ENCODE measurements at regions not wholly inside any gene's neighbourhood (a gene's known extent, or its start where the extent isn't known, plus 50 kb on each side); places are given as distances from the start of the nearest gene placed in this dataset.

- Histone ChIP-seq H2AFZ (ENCODE audit: low read depth, low read length, poor library complexity, severe bottlenecking) (no peak overlapping the region), H3K9ac (ENCODE audit: low read length) (no peak overlapping the region), H3K4me3 (replicated peaks in 1 of 2; ENCODE audit: low read depth in 1 of 2, low read length in 2 of 2) (no peak overlapping the region), H3K9me3 (ENCODE audit: control insufficient read depth in 1 of 2, insufficient read depth in 1 of 2, low read depth in 1 of 2, low read length in 2 of 2) (no peaks in the 10 kb centered on the region), H3K4me1 (ENCODE audit: control insufficient read depth in 1 of 2, insufficient read depth in 2 of 2, low read length in 2 of 2) (no peaks in the 10 kb centered on the region), H3K79me2 (ENCODE audit: insufficient read depth, low read length) (no peaks in the 10 kb centered on the region), H3K27me3 (ENCODE audit: insufficient read depth, low read length) (no peaks in the 10 kb centered on the region), H3K27ac (ENCODE audit: low read depth, low read length) (no peak overlapping the region), H3K36me3 (ENCODE audit: control insufficient read depth in 1 of 2, insufficient read depth in 2 of 2, low read length in 2 of 2) (no peaks in the 10 kb centered on the region), H4K20me1 (ENCODE audit: insufficient read depth) (no peaks in the 10 kb centered on the region), H3K9me2 (ENCODE audit: insufficient read depth) (no peaks in the 10 kb centered on the region), H3K4me2 (ENCODE audit: low read length) (no peak overlapping the region)
- CTCF ChIA-PET: no interaction called here
- no peak for TF ChIP-seq ZBTB33 (IDR thresholded peaks at IDR 0.05; ENCODE audit: extremely low read depth, insufficient replicate concordance, low read length)
- no peak for TF ChIP-seq CTCF (IDR thresholded peaks at IDR 0.05 in 2 of 3, conservative IDR thresholded peaks at IDR 0.05 in 1 of 3; ENCODE audit: borderline replicate concordance in 1 of 3, insufficient read depth in 1 of 3, low read depth in 2 of 3, low read length in 2 of 3)
- TF ChIP-seq ATF3 (IDR thresholded peaks at IDR 0.05): no peak
- no peak for TF ChIP-seq ZNF274 (IDR thresholded peaks at IDR 0.05; ENCODE audit: low read depth, low read length)
- no peak for TF ChIP-seq EZH2phosphoT487 (IDR thresholded peaks at IDR 0.05; ENCODE audit: borderline replicate concordance)
- TF ChIP-seq EZH2 (IDR thresholded peaks at IDR 0.05): no peak
- no peak for TF ChIP-seq ELF1 (IDR thresholded peaks at IDR 0.05; ENCODE audit: borderline replicate concordance, low read depth)
- TF ChIP-seq FOSL1 (IDR thresholded peaks at IDR 0.05; ENCODE audit: low read depth): no peak
- no peak for TF ChIP-seq SIN3A (IDR thresholded peaks at IDR 0.05; ENCODE audit: low read depth)
- TF ChIP-seq RAD21 (IDR thresholded peaks at IDR 0.05; ENCODE audit: low read depth): no peak
- TF ChIP-seq, protein P1, sequence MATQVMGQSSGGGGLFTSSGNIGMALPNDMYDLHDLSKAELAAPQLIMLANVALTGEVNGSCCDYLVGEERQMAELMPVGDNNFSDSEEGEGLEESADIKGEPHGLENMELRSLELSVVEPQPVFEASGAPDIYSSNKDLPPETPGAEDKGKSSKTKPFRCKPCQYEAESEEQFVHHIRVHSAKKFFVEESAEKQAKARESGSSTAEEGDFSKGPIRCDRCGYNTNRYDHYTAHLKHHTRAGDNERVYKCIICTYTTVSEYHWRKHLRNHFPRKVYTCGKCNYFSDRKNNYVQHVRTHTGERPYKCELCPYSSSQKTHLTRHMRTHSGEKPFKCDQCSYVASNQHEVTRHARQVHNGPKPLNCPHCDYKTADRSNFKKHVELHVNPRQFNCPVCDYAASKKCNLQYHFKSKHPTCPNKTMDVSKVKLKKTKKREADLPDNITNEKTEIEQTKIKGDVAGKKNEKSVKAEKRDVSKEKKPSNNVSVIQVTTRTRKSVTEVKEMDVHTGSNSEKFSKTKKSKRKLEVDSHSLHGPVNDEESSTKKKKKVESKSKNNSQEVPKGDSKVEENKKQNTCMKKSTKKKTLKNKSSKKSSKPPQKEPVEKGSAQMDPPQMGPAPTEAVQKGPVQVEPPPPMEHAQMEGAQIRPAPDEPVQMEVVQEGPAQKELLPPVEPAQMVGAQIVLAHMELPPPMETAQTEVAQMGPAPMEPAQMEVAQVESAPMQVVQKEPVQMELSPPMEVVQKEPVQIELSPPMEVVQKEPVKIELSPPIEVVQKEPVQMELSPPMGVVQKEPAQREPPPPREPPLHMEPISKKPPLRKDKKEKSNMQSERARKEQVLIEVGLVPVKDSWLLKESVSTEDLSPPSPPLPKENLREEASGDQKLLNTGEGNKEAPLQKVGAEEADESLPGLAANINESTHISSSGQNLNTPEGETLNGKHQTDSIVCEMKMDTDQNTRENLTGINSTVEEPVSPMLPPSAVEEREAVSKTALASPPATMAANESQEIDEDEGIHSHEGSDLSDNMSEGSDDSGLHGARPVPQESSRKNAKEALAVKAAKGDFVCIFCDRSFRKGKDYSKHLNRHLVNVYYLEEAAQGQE (IDR thresholded peaks at IDR 0.05; ENCODE audit: low read depth): no peak
- no peak for TF ChIP-seq SP1 (IDR thresholded peaks at IDR 0.05; ENCODE audit: low read depth)
- no peak for TF ChIP-seq ZFX (IDR thresholded peaks at IDR 0.05)
- intact Hi-C loops (cut with micrococcal nuclease): no loop called here
- DNase-seq (ENCODE audit: low read depth, low spot score): no peak
- POLR2A ChIA-PET: no interaction called here
- BruUV-seq (replicated peaks): no TSS peak
- RAD21 ChIA-PET (ENCODE audit: low non-redundant PET in 1 of 2, low total read pairs in 2 of 2, uncharacterized antibody in 2 of 2, unreplicated experiment in 2 of 2): no interaction called here
- ATAC-seq: no peak
These were observed 554.1 kb upstream of the MIR17HG start for GRCh38 chr13:90793261-90793820.

All from HCT116 (cell line).